ENCODE measurements at regions not wholly inside any gene's neighbourhood (a gene's known extent, or its start where the extent isn't known, plus 50 kb on each side); places are given as distances from the start of the nearest gene placed in this dataset.

GRCh38 chr7:142616842-142617241 lies 132.4 kb upstream of the PRSS1 start:
- 63 to 77% (median 72%) methylated on average over 2 of the region's 2 CpGs for WGBS, 5 donors
- no peak for TF ChIP-seq POLR2AphosphoS5 (IDR thresholded peaks at IDR 0.05)
- no peak for TF ChIP-seq CTCF (IDR thresholded peaks at IDR 0.05 in 8 of 11, conservative IDR thresholded peaks at IDR 0.05 in 3 of 11)
- TF ChIP-seq POLR2A (IDR thresholded peaks at IDR 0.05): no peak
- Histone ChIP-seq H3K4me1 (no peaks in the 10 kb centered on the region), H3K36me3 (no peaks in the 10 kb centered on the region), H3K27ac (no peak overlapping the region), H3K27me3 (replicated peaks in 1 of 7) (peaks cover 0 to 22% (median 0%) of the 10 kb centered on the region in 7 donors), H3K9me3 (no peaks in the 10 kb centered on the region), H3K4me3 (no peak overlapping the region)
- DNase-seq: no peak
- intact Hi-C loops (cut with DNase I; ENCODE audit: low total_unique reads): no loop called here

- intact Hi-C loops (cut with DNase I; ENCODE audit: low total_unique reads): no loop called here
- no peaks in the 10 kb centered on the region for H3K4me1 ChIP-seq
- no peak overlapping the region for H3K4me3 ChIP-seq
- TF ChIP-seq POLR2AphosphoS5 (IDR thresholded peaks at IDR 0.05) (no peak), CTCF (IDR thresholded peaks at IDR 0.05 in 8 of 11, conservative IDR thresholded peaks at IDR 0.05 in 3 of 11) (no peak), POLR2A (IDR thresholded peaks at IDR 0.05) (no peak)
- no peaks in the 10 kb centered on the region for H3K36me3 ChIP-seq
- no peak overlapping the region for H3K27ac ChIP-seq
- peaks cover 0 to 22% (median 0%) of the 10 kb centered on the region in 7 donors for H3K27me3 ChIP-seq (replicated peaks in 1 of 7)
- DNase-seq: no peak
- no peaks in the 10 kb centered on the region for H3K9me3 ChIP-seq
- 47 to 61% (median 52%) methylated on average over 11 of the region's 11 CpGs for WGBS, 5 donors
Observed at GRCh38 chr7:142616121-142616643, 133.1 kb upstream of the PRSS1 start.

- 67 to 74% (median 74%) methylated on average over 5 of the region's 5 CpGs for WGBS, 5 donors
- TF ChIP-seq CTCF (IDR thresholded peaks at IDR 0.05 in 8 of 11, conservative IDR thresholded peaks at IDR 0.05 in 3 of 11): no peak
- TF ChIP-seq POLR2A (IDR thresholded peaks at IDR 0.05): no peak
- no peak for TF ChIP-seq POLR2AphosphoS5 (IDR thresholded peaks at IDR 0.05)
- Histone ChIP-seq H3K27ac (no peak overlapping the region), H3K36me3 (no peaks in the 10 kb centered on the region), H3K9me3 (no peaks in the 10 kb centered on the region), H3K4me1 (no peaks in the 10 kb centered on the region), H3K27me3 (replicated peaks in 1 of 7) (peaks cover 0 to 22% (median 0%) of the 10 kb centered on the region in 7 donors), H3K4me3 (no peak overlapping the region)
- intact Hi-C loops (cut with DNase I; ENCODE audit: low total_unique reads): no loop called here
- no peak for DNase-seq
Observed at GRCh38 chr7:142615508-142615907, 133.8 kb upstream of the PRSS1 start.

- 83 to 98% (median 90%) methylated on average over 2 of the region's 2 CpGs for WGBS, 5 donors
- no peak overlapping the region for H3K4me3 ChIP-seq
- TF ChIP-seq POLR2AphosphoS5 (IDR thresholded peaks at IDR 0.05): no peak
- H3K27me3 ChIP-seq (replicated peaks in 1 of 7): peaks cover 0 to 22% (median 0%) of the 10 kb centered on the region in 7 donors
- H3K4me1 ChIP-seq: no peaks in the 10 kb centered on the region
- intact Hi-C loops (cut with DNase I; ENCODE audit: low total_unique reads): no loop called here
- H3K36me3 ChIP-seq: no peaks in the 10 kb centered on the region
- no peak overlapping the region for H3K27ac ChIP-seq
- no peaks in the 10 kb centered on the region for H3K9me3 ChIP-seq
- DNase-seq: no peak
Observed at GRCh38 chr7:142614116-142614515, 135.2 kb upstream of the PRSS1 start.

Data from spleen (tissue), 11 donors.